Lower leg skin (tissue), 4 donors: ENCODE measurements at regions not wholly inside any gene's neighbourhood (a gene's known extent, or its start where the extent isn't known, plus 50 kb on each side); places are given as distances from the start of the nearest gene placed in this dataset.

Experiments used
- DNase-seq, 2 donors: peaks; one replicate each; pipeline ENCODE4 v3.0.0-alpha.2; 2019; ENCODE audit warnings: low spot score in 2 of 2
- H3K4me3 ChIP-seq: fragments of 200-600 bp; sonication (generic); 2 replicates; pipeline ENCODE4 v1.5.1; 2017; ENCODE audit warnings: mild to moderate bottlenecking, low read depth; ENCODE audit not compliant: poor library complexity, severe bottlenecking
- POLR2A ChIP-seq, 2 donors: fragments of 450-650 bp; IDR thresholded peaks; one replicate each; pipeline ENCODE4 v1.6.1; 2016 to 2017; ENCODE audit warnings: antibody characterized with exemption in 2 of 2, mild to moderate bottlenecking in 1 of 2, moderate library complexity in 1 of 2
- WGBS, 2 donors: methylation state at CpG; one replicate each; pipeline ENCODE4 v1.1.5; 2018; 5-methylcytosine and 5-hydroxymethylcytosine counted together
- intact Hi-C: fragments of 100-400 bp; cut with DNase I; formaldehyde crosslinking; loops from one replicate; pipeline ENCODE4 v1.15.0; 2023; ENCODE audit warnings: low total_unique reads
- TF ChIP-seq, protein P1 (sequence below), 3 donors: fragments of 450-650 bp; IDR thresholded peaks; one replicate each; pipeline ENCODE4 v1.5.1; 2016; ENCODE audit warnings: antibody characterized with exemption in 3 of 3, mild to moderate bottlenecking in 3 of 3, moderate library complexity in 2 of 3

DNA sequence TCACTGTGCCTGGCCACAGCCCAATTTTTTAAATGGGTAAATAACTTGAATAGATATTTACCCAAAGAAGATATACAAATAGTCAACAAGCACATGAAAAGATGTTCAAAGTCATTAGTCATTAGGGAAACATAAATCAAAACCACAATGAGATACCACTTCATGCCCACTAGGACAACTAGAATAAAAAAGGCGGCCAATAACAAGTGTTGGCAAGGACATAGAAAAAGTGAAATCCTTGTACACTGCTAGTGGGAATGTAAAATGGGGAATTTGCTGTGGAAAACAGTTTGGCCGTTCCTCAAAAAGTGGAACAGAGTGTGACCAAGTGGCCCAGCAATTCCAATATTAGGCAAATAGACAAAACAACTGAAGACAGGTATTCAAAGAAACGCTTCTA lies 270.1 kb downstream of the TFCP2L1 start:
- intact Hi-C loops = no loop called here
- TF ChIP-seq, protein P1, sequence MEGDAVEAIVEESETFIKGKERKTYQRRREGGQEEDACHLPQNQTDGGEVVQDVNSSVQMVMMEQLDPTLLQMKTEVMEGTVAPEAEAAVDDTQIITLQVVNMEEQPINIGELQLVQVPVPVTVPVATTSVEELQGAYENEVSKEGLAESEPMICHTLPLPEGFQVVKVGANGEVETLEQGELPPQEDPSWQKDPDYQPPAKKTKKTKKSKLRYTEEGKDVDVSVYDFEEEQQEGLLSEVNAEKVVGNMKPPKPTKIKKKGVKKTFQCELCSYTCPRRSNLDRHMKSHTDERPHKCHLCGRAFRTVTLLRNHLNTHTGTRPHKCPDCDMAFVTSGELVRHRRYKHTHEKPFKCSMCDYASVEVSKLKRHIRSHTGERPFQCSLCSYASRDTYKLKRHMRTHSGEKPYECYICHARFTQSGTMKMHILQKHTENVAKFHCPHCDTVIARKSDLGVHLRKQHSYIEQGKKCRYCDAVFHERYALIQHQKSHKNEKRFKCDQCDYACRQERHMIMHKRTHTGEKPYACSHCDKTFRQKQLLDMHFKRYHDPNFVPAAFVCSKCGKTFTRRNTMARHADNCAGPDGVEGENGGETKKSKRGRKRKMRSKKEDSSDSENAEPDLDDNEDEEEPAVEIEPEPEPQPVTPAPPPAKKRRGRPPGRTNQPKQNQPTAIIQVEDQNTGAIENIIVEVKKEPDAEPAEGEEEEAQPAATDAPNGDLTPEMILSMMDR (IDR thresholded peaks at IDR 0.05) = no peak
- TF ChIP-seq POLR2A (IDR thresholded peaks at IDR 0.05) = no peak
- WGBS, 2 donors = 92 to 96% methylated on average over 3 of the region's 3 CpGs
- H3K4me3 ChIP-seq = no peak overlapping the region
- DNase-seq = no peak

DNA sequence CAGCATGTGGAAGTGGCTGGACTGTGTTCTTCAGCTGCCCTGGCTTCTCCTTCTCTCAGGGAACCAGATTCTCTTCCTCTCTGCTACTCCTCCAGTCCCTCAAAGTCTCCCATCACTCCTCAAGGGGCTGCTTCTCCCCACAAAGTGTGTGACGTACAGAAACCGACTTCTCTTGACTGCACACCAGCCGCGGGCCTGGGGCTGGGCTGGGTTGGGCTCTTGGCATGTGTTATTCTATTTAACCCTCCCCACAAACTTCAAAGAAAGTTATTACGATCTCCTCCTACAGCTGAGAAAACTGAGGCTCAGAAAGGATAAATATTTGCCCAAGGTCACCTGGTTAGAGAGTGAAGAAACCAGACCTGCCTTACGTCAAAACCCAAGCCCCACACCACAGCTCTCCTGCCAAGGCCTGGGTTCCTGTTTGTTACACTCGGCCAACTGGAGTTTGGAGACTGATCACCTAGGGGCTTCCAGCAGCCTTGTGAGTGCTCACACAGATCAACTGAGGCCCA lies 269.0 kb downstream of the TFCP2L1 start:
- H3K4me3 ChIP-seq = no peak overlapping the region
- TF ChIP-seq, protein P1 (IDR thresholded peaks at IDR 0.05) = no peak
- no peak for TF ChIP-seq POLR2A (IDR thresholded peaks at IDR 0.05)
- WGBS, 2 donors = 77 to 86% methylated on average over 7 of the region's 7 CpGs
- DNase-seq = peak in 1 of 2 donors; percentile 57
- intact Hi-C loops = no loop called here

DNA sequence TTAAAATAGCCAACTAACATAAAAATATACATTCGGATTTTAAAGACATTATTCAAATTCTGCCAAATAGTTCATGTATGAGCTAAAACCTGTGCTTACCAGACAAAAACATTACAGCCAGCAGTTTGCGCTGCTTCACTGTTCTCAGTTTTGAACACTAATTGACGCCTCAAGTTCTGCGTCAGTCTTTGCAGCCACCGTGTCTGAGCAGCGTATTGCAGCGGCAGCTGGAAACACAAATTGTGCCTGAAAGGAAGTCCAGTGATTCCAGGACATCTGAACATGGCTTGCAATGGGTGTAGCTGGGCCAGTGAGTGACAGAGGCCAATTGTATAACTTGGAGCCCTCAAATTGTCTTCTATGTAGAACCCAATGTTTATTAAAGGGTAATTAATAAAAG lies 267.6 kb downstream of the TFCP2L1 start:
- TF ChIP-seq, protein P1 (IDR thresholded peaks at IDR 0.05) = no peak
- TF ChIP-seq POLR2A (IDR thresholded peaks at IDR 0.05) = no peak
- peak in 1 of 2 donors; percentile 63 for DNase-seq
- intact Hi-C loops = no loop called here
- WGBS, 2 donors = 55% methylated on average over 7 of the region's 7 CpGs
- H3K4me3 ChIP-seq = no peak overlapping the region

DNA sequence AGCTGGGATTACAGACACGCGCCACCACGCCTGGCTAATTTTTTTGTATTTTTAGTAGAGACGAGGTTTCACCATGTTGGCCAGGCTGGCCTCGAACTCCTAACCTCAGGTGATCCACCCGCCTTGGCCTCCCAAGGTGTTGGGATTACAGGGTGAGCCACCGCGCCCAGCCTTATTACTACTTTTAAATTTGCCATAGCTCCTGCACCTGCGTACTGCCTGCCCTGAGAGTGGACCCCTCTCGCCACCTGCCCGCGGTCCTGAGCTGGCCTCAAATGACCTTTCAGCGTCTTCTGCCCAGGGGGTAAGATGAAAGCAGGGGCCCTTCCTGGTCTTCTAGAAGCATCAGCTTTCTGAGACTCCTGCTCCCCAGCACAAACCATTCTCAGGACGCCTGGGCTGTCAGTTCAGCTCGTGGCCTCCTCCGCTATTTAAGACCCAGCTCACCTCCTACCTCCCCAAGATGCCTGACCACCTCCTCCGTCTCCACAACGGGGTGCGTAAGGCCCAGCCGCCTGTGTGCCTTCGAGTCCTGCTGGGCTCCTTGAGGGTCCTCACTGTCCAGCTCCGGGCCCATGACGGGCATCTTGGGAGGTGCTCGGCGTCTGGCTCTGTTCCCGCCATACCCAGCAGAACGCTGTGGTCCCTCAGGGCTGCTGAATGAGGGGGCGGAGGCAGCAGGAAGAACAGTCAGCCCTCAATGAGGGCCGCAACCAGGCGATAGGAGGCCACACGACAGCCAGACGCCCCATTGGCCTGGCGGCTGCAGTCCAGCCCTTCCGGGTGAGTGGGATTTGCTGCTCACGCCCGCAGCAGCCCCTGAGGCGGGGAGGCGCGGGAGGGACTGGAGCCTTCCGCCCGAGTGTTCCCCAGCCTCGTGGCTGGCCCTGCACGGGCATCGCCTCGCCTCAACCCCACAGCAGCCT lies 266.6 kb downstream of the TFCP2L1 start:
- intact Hi-C loops = no loop called here
- peak in 1 of 2 donors; percentile 81 for DNase-seq
- TF ChIP-seq POLR2A (IDR thresholded peaks at IDR 0.05) = no peak
- TF ChIP-seq, protein P1 (IDR thresholded peaks at IDR 0.05) = no peak
- WGBS, 2 donors = 74 to 84% methylated on average over 28 to 39 of the region's 45 CpGs
- no peak overlapping the region for H3K4me3 ChIP-seq

DNA sequence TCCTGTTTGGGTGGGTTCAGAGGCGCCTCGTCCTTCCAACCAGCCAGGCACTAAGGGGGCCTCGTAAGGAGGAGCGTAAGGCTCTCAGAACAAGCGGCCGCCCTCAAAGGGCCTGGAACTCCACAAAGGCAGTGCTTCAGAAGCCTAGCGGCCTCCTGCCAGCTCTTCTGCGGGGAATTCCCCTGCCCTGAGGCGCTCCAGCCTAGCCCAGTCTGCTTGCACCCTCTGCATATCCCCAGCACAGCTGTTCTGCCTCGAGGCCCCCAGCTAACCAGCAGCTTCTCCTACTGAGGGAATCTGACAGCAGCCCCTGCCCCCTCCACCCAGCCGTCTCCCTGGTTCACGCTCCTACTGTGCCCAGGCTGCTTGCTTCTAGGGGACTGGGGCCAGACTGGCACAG lies 265.9 kb downstream of the TFCP2L1 start:
- TF ChIP-seq, protein P1 (IDR thresholded peaks at IDR 0.05) = no peak
- TF ChIP-seq POLR2A (IDR thresholded peaks at IDR 0.05) = no peak
- WGBS, 2 donors = 57 to 59% methylated on average over 9 to 12 of the region's 12 CpGs
- intact Hi-C loops = no loop called here
- peak in 1 of 2 donors; percentile 63 for DNase-seq
- H3K4me3 ChIP-seq = no peak overlapping the region
